ENCODE measurements at regions not wholly inside any gene's neighbourhood (a gene's known extent, or its start where the extent isn't known, plus 50 kb on each side); places are given as distances from the start of the nearest gene placed in this dataset.
"Not testable (repeated sequence)": the region's sequence is repeated elsewhere in the genome, so short reads cannot be mapped to it uniquely, and the experiment has no call there.

GRCh38 chr21:17682924-17683323, 70.2 kb upstream of the BTG3 start:
- DNase-seq (ENCODE audit: extremely low spot score, unreplicated experiment): no peak
- no peaks in the 10 kb centered on the region for H3K36me3 Mint-ChIP-seq (ENCODE audit: unreplicated experiment)
- H3K27ac Mint-ChIP-seq (ENCODE audit: unreplicated experiment): no peak overlapping the region
- no peak overlapping the region for H3K4me3 Mint-ChIP-seq (ENCODE audit: unreplicated experiment)
- no peaks in the 10 kb centered on the region for H3K4me1 Mint-ChIP-seq (ENCODE audit: unreplicated experiment)
- no peak for TF ChIP-seq CTCF (IDR thresholded peaks at IDR 0.05)
- H3K27me3 Mint-ChIP-seq (ENCODE audit: unreplicated experiment): no peaks in the 10 kb centered on the region
- no peaks in the 10 kb centered on the region for H3K9me3 Mint-ChIP-seq (ENCODE audit: unreplicated experiment)

- DNase-seq (ENCODE audit: extremely low spot score, unreplicated experiment): no peak
- Mint-ChIP-seq H3K9me3 (ENCODE audit: unreplicated experiment) (no peaks in the 10 kb centered on the region), H3K4me3 (ENCODE audit: unreplicated experiment) (no peak overlapping the region)
Observed at GRCh38 chr21:17679002-17679600, 66.4 kb upstream of the BTG3 start.

GRCh38 chr21:17676930-17677329, 64.2 kb upstream of the BTG3 start:
- not testable (repeated sequence) for H3K9me3 Mint-ChIP-seq (ENCODE audit: unreplicated experiment); H3K27me3 Mint-ChIP-seq (ENCODE audit: unreplicated experiment); H3K27ac Mint-ChIP-seq (ENCODE audit: unreplicated experiment); DNase-seq (ENCODE audit: extremely low spot score, unreplicated experiment); H3K4me1 Mint-ChIP-seq (ENCODE audit: unreplicated experiment); H3K4me3 Mint-ChIP-seq (ENCODE audit: unreplicated experiment); H3K36me3 Mint-ChIP-seq (ENCODE audit: unreplicated experiment)

More at GRCh38 chr21:17679002-17679600, 66.4 kb upstream of the BTG3 start:
- H3K4me1 Mint-ChIP-seq (ENCODE audit: unreplicated experiment): no peaks in the 10 kb centered on the region
- H3K27ac Mint-ChIP-seq (ENCODE audit: unreplicated experiment): no peak overlapping the region
- TF ChIP-seq CTCF (IDR thresholded peaks at IDR 0.05): peak; percentile 80
- no peaks in the 10 kb centered on the region for H3K36me3 Mint-ChIP-seq (ENCODE audit: unreplicated experiment)
- peaks cover 2% of the 10 kb centered on the region for H3K27me3 Mint-ChIP-seq (ENCODE audit: unreplicated experiment)

- peaks cover 4% of the 10 kb centered on the region for H3K27me3 Mint-ChIP-seq (ENCODE audit: unreplicated experiment)
- no peak overlapping the region for H3K4me3 Mint-ChIP-seq (ENCODE audit: unreplicated experiment)
- no peak overlapping the region for H3K27ac Mint-ChIP-seq (ENCODE audit: unreplicated experiment)
- no peak for TF ChIP-seq CTCF (IDR thresholded peaks at IDR 0.05)
- H3K9me3 Mint-ChIP-seq (ENCODE audit: unreplicated experiment): peaks cover 3% of the 10 kb centered on the region
- H3K4me1 Mint-ChIP-seq (ENCODE audit: unreplicated experiment): no peaks in the 10 kb centered on the region
- no peak for DNase-seq (ENCODE audit: extremely low spot score, unreplicated experiment)
- no peaks in the 10 kb centered on the region for H3K36me3 Mint-ChIP-seq (ENCODE audit: unreplicated experiment)
Observed at GRCh38 chr21:17674106-17674505, 61.4 kb upstream of the BTG3 start.

- Mint-ChIP-seq H3K9me3 (ENCODE audit: unreplicated experiment) (peaks cover 3% of the 10 kb centered on the region), H3K4me1 (ENCODE audit: unreplicated experiment) (no peaks in the 10 kb centered on the region), H3K27ac (ENCODE audit: unreplicated experiment) (no peak overlapping the region), H3K36me3 (ENCODE audit: unreplicated experiment) (no peaks in the 10 kb centered on the region), H3K4me3 (ENCODE audit: unreplicated experiment) (no peak overlapping the region), H3K27me3 (ENCODE audit: unreplicated experiment) (peaks cover 4% of the 10 kb centered on the region)
- no peak for DNase-seq (ENCODE audit: extremely low spot score, unreplicated experiment)
- no peak for TF ChIP-seq CTCF (IDR thresholded peaks at IDR 0.05)
Observed at GRCh38 chr21:17673261-17674020, 60.7 kb upstream of the BTG3 start.

All from osteocyte (in vitro differentiated cells).